HFF-Myc (cell line): ENCODE measurements at regions not wholly inside any gene's neighbourhood (a gene's known extent, or its start where the extent isn't known, plus 50 kb on each side); places are given as distances from the start of the nearest gene placed in this dataset.
"Not testable (repeated sequence)": the region's sequence is repeated elsewhere in the genome, so short reads cannot be mapped to it uniquely, and the experiment has no call there.

Experiments
- DNase-seq: peaks from one replicate; pipeline ENCODE4 v3.0.0-alpha.2; 2011; ENCODE audit warnings: low read depth; ENCODE audit errors: extremely low read depth
- H3K4me3 ChIP-seq: replicated peaks from 2 replicates; pipeline ENCODE4 v1.5.1; 2011; ENCODE audit warnings: low read depth, mild to moderate bottlenecking, control low read depth, low read length
- CTCF ChIP-seq: IDR thresholded peaks from 2 replicates; pipeline ENCODE4 v1.5.1; 2012; ENCODE audit warnings: mild to moderate bottlenecking, low read depth, low read length, control low read depth; ENCODE audit errors: missing control alignments

GRCh38 chr20:50449738-50450492 lies 60.3 kb upstream of the PTPN1 start:
- TF ChIP-seq CTCF = no peak
- no peak overlapping the region for H3K4me3 ChIP-seq
- DNase-seq = no peak

- no peak for DNase-seq
- no peak for TF ChIP-seq CTCF
- no peak overlapping the region for H3K4me3 ChIP-seq
Measured at GRCh38 chr20:50450493-50450826, 59.7 kb upstream of the PTPN1 start.

GRCh38 chr20:50450881-50451752 lies 59.1 kb upstream of the PTPN1 start:
- DNase-seq = no peak
- no peak for TF ChIP-seq CTCF
- no peak overlapping the region for H3K4me3 ChIP-seq

- not testable (repeated sequence) for DNase-seq, H3K4me3 ChIP-seq
Measured at GRCh38 chr20:50451792-50452425, 58.3 kb upstream of the PTPN1 start.

GRCh38 chr20:50453533-50454244 lies 56.5 kb upstream of the PTPN1 start:
- DNase-seq = no peak
- no peak for TF ChIP-seq CTCF
- H3K4me3 ChIP-seq = no peak overlapping the region

GRCh38 chr20:50455245-50455644 lies 54.9 kb upstream of the PTPN1 start:
- not testable (repeated sequence) for H3K4me3 ChIP-seq, DNase-seq

GRCh38 chr20:50455656-50456451 lies 54.3 kb upstream of the PTPN1 start:
- DNase-seq = no peak
- no peak for TF ChIP-seq CTCF
- no peak overlapping the region for H3K4me3 ChIP-seq
